Dendritic cell treated with granulocyte-macrophage colony-stimulating factor and Interleukin-4, amounts not matched to agents 40 ng/mL and 50 ng/mL, for 4 days (primary cell): ENCODE measurements at regions not wholly inside any gene's neighbourhood (a gene's known extent, or its start where the extent isn't known, plus 50 kb on each side); places are given as distances from the start of the nearest gene placed in this dataset.

Experiments used
- H3K27ac Mint-ChIP-seq: one replicate; pipeline ENCODE4 v1.8.0; 2022; ENCODE audit warnings: mild to moderate bottlenecking, mixed read lengths
- H3K27me3 Mint-ChIP-seq: one replicate; pipeline ENCODE4 v1.8.0; 2022; ENCODE audit warnings: mild to moderate bottlenecking, mixed read lengths
- H3K36me3 Mint-ChIP-seq: one replicate; pipeline ENCODE4 v1.8.0; 2022; ENCODE audit warnings: low read depth, mixed read lengths
- H3K4me1 Mint-ChIP-seq: one replicate; pipeline ENCODE4 v1.8.0; 2022; ENCODE audit warnings: low read depth, mixed read lengths
- H3K4me3 Mint-ChIP-seq: one replicate; pipeline ENCODE4 v1.8.0; 2022; ENCODE audit warnings: mild to moderate bottlenecking, moderate library complexity, mixed read lengths
- H3K9me3 Mint-ChIP-seq: one replicate; pipeline ENCODE4 v1.8.0; 2022; ENCODE audit warnings: mixed read lengths
- intact Hi-C: fragments of 100-400 bp; cut with micrococcal nuclease; formaldehyde crosslinking; loops from one replicate; pipeline ENCODE4 v1.15.0; 2022

DNA sequence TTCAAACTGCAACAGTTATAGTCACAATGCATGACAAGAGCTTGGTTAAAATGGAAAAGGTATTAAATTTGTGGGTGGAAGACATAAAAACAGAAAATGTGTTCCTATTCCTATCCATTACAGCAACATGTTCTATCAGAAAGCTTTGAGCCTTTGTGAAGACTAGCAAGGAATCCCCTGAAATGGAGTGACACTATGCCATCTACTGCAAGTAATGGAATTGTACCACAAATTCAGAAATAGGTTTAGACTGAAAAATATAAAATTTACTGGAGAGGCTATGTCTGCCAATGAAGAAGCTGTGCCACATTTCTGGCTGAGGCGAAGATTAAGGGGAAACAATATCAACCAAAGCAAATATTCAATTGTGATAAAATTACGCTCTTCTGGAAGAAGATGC lies 247.9 kb downstream of the ADAM29 start:
- Mint-ChIP-seq H3K36me3 (no peaks in the 10 kb centered on the region), H3K27ac (no peak overlapping the region), H3K27me3 (no peaks in the 10 kb centered on the region), H3K4me1 (no peaks in the 10 kb centered on the region), H3K9me3 (peaks cover 9% of the 10 kb centered on the region), H3K4me3 (no peak overlapping the region)
- intact Hi-C loops, result no loop called here

DNA sequence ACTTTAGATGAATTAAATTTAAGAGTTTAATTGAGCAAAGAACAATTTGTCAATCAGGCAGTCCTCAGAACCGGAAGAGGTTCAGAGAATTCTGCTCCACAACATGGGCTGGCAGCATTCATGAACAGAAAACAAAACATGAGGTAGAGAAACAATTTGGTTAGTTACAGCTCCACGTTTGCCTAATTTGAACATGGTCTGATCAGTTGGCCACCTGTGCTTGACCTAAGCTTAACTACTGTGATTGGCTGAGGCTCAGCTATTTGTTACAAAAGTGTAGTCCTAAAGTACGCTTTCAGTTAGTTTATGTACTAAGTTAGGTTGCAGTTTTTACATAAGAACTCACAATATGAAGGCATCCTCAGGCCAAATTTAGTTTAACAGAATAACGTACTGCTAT lies 258.6 kb downstream of the ADAM29 start:
- Mint-ChIP-seq H3K4me3 (no peak overlapping the region), H3K27ac (no peak overlapping the region), H3K9me3 (peaks cover 18% of the 10 kb centered on the region), H3K27me3 (no peaks in the 10 kb centered on the region), H3K4me1 (no peaks in the 10 kb centered on the region), H3K36me3 (no peaks in the 10 kb centered on the region)
- intact Hi-C loops, result no loop called here

DNA sequence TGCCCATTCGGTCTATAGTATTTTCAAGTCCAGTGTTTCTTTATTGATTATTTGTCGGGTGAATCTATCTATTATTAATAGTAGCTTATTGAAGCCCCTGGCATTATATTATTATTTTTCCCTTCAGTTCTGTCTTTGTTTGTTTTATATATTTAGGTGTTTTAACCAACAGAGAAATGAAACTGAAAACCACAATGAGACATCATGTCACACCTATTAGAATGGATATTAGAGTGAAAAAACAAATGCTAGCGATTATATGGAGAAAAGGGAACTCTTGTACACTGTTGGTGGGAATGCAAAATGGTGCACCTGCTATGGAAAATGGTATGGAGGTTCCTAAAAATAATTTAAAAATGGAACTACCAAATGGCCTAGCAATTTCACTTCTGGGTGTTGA lies 272.5 kb downstream of the ADAM29 start:
- H3K27me3 Mint-ChIP-seq, result no peaks in the 10 kb centered on the region
- H3K4me3 Mint-ChIP-seq, result no peak overlapping the region
- H3K9me3 Mint-ChIP-seq, result peaks cover 6% of the 10 kb centered on the region
- no peaks in the 10 kb centered on the region for H3K4me1 Mint-ChIP-seq
- H3K36me3 Mint-ChIP-seq, result no peaks in the 10 kb centered on the region
- intact Hi-C loops, result no loop called here
- no peak overlapping the region for H3K27ac Mint-ChIP-seq

DNA sequence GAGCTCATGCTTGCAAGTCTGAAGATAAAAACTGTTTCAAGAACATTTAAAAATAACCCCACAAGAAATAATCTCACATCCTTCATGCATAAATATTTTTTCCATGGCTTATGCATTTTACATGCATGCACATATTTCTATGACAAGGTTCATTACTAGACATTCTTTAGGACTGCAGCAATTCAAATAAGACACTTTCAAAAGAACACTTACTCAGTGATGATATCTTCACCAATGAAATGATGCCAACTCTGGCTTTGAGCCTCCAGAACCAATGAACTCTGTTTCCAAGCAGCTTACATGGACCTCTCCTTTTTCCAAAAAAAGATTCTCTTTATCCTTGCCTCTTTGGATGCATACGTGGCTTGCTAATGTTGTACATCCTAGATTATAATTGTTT lies 279.9 kb downstream of the ADAM29 start:
- no peaks in the 10 kb centered on the region for H3K36me3 Mint-ChIP-seq
- no peak overlapping the region for H3K4me3 Mint-ChIP-seq
- intact Hi-C loops, result no loop called here
- no peaks in the 10 kb centered on the region for H3K4me1 Mint-ChIP-seq
- H3K27ac Mint-ChIP-seq, result no peak overlapping the region
- H3K9me3 Mint-ChIP-seq, result peaks cover 6% of the 10 kb centered on the region
- no peaks in the 10 kb centered on the region for H3K27me3 Mint-ChIP-seq

DNA sequence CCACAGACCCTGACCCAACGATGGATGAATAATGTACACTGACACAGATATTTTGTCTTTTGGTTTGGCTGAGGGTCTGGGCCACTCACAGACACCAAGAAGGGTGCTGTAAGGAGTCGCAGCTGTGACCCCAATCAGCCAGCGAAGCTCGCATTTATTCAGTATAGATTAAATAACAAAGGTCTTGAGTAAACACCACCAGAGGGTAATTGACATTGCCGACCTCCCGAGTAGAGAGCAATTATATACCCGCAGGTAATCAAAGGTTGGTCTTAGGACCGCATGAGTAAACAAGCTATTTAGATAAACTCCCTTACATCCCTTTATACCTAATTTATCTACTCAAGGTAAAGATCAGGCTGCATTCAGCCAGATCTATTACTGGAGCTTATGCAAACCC lies 297.1 kb downstream of the ADAM29 start:
- intact Hi-C loops, result no loop called here
- Mint-ChIP-seq H3K4me1 (no peaks in the 10 kb centered on the region), H3K27me3 (no peaks in the 10 kb centered on the region), H3K9me3 (peaks cover 37% of the 10 kb centered on the region), H3K36me3 (no peaks in the 10 kb centered on the region), H3K27ac (no peak overlapping the region), H3K4me3 (no peak overlapping the region)

DNA sequence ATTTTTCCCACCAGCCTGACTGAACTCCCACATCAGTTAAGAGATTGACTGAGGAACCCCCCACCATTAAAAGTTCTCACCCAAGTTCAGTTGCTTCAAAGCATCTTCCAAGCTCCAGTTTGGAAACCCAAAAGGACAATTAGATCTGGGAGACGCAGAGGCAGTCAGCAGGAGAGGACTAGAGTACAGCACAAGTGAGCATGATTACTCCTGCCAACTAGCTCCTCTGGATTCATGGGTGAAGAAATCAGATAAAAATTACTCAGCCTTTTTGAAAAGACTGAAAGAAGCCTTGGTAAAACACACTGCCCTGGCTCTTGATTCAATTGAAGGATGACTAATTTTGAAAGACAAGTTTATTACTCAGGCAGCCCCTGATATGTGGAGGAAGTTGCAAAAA lies 297.5 kb downstream of the ADAM29 start:
- no peak overlapping the region for H3K27ac Mint-ChIP-seq
- peaks cover 37% of the 10 kb centered on the region for H3K9me3 Mint-ChIP-seq
- intact Hi-C loops, result no loop called here
- H3K27me3 Mint-ChIP-seq, result no peaks in the 10 kb centered on the region
- H3K4me1 Mint-ChIP-seq, result no peaks in the 10 kb centered on the region
- no peaks in the 10 kb centered on the region for H3K36me3 Mint-ChIP-seq
- no peak overlapping the region for H3K4me3 Mint-ChIP-seq

DNA sequence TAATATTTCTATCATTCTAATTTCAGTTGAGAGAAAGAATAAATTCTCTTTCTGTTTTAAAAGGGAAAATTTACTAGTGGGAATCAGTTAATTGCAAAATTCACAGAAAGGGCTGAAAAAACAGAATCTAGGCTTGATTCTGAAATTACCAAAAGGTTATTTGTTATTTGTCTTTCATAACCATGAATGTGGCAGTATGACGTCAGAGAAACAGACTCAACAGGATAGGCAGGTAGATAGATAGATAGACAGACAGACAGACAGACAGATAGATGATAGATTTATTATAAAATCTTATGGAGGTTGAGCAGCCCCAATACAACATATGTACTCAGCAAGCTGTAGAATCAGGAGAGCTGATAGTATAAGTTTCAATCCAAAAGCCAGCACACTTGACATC lies 311.0 kb downstream of the ADAM29 start:
- H3K9me3 Mint-ChIP-seq, result no peaks in the 10 kb centered on the region
- H3K27me3 Mint-ChIP-seq, result no peaks in the 10 kb centered on the region
- H3K4me3 Mint-ChIP-seq, result no peak overlapping the region
- intact Hi-C loops, result no loop called here
- H3K4me1 Mint-ChIP-seq, result no peaks in the 10 kb centered on the region
- H3K36me3 Mint-ChIP-seq, result no peaks in the 10 kb centered on the region
- H3K27ac Mint-ChIP-seq, result no peak overlapping the region

DNA sequence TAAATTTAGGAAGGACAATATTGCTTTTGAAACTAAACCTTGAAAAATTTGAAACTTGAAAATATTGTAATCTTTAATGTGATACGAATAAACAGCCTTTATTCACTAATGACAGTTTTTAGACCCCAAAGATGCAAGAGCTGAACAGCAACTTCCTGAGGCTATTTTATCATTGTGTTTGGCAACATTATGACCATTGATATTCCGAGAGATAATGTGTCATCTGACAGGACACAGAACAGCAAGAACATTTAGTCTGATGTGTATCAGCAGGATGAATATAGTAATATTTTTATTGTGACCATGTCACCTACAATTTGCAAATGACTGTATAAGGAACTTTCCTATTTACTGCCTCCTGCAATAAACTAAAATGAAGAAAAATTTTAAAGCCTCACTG lies 316.0 kb downstream of the ADAM29 start:
- no peaks in the 10 kb centered on the region for H3K4me1 Mint-ChIP-seq

DNA sequence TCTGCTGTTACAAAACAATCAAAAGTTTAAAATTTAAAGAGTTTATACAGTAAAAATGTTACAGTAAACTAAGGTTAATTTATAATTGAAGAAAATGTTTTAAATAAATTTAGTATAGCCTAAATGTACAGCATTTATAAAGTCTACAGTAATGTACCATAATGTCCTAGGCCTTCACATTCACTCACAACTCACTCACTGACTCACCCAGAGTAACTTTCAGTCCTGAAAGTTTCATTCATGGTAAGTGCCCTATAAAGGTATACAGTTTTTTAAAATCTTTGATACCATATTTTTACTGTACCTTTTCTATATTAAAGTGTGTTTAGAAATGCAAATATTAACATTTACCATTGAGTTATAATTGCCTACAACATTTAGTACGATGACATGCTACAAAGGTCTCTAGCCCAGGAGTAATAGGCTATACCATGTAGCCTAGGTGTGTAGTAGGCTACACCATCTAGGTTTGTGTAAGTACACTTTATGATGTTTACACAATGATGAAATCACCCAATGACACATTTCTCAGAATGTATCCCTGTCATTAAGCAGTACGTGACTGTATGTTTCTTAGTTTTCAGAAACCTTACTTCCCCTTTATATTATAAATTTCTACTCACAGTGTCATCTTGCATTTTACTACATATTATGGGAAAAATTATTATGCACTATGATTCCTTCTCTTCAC lies 320.8 kb downstream of the ADAM29 start:
- Mint-ChIP-seq H3K4me1 (no peaks in the 10 kb centered on the region), H3K9me3 (no peaks in the 10 kb centered on the region), H3K27me3 (no peaks in the 10 kb centered on the region), H3K4me3 (no peak overlapping the region), H3K27ac (no peak overlapping the region), H3K36me3 (no peaks in the 10 kb centered on the region)
- intact Hi-C loops, result no loop called here

More for the DNA sequence above, 316.0 kb downstream of the ADAM29 start:
- Mint-ChIP-seq H3K27me3 (no peaks in the 10 kb centered on the region), H3K4me3 (no peak overlapping the region), H3K9me3 (no peaks in the 10 kb centered on the region), H3K36me3 (no peaks in the 10 kb centered on the region), H3K27ac (no peak overlapping the region)
- intact Hi-C loops, result no loop called here

DNA sequence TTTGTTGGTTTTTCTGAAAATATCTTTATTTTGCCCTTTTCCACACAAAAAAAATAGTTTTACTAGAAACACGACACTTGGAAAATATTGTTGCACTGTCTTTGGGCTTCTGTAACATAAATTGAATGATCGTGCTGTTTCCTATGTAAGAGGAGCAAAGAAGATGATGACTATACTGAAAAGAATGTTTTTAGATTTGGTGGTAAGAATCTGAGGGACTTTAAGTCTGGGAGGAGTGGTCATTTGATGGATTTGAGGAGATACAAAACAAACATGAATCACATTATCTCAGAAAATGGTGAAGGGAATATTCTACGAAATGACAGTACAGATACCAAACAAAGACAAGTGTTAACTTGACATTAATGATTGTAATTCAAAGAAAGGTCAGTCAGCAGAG lies 328.8 kb downstream of the ADAM29 start:
- H3K36me3 Mint-ChIP-seq, result no peaks in the 10 kb centered on the region
- H3K27ac Mint-ChIP-seq, result no peak overlapping the region
- H3K27me3 Mint-ChIP-seq, result no peaks in the 10 kb centered on the region
- no peaks in the 10 kb centered on the region for H3K4me1 Mint-ChIP-seq
- H3K4me3 Mint-ChIP-seq, result no peak overlapping the region
- intact Hi-C loops, result no loop called here
- peaks cover 38% of the 10 kb centered on the region for H3K9me3 Mint-ChIP-seq

DNA sequence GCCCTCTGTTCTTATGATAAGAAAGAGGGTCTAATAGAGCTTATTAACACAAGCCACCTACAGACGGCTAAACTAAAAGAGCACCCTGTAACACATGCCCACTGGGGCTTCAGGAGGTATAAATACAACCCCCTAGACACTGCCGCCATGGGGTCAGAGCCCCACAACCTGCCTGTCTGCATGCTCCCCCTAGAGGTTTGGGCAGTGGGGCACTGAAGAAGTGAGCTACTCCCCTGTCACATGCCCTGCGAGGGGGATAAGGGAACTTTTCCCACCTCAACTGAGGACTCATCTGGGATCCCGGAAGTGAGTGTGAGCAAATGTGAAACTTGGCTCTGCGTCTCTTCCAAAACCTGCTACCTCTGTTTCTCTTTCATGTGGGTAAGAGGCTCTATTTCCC lies 334.5 kb downstream of the ADAM29 start:
- H3K27ac Mint-ChIP-seq, result no peak overlapping the region
- intact Hi-C loops, result no loop called here
- H3K36me3 Mint-ChIP-seq, result no peaks in the 10 kb centered on the region
- H3K4me1 Mint-ChIP-seq, result no peaks in the 10 kb centered on the region
- H3K27me3 Mint-ChIP-seq, result no peaks in the 10 kb centered on the region
- H3K4me3 Mint-ChIP-seq, result no peak overlapping the region
- H3K9me3 Mint-ChIP-seq, result peaks cover 45% of the 10 kb centered on the region

DNA sequence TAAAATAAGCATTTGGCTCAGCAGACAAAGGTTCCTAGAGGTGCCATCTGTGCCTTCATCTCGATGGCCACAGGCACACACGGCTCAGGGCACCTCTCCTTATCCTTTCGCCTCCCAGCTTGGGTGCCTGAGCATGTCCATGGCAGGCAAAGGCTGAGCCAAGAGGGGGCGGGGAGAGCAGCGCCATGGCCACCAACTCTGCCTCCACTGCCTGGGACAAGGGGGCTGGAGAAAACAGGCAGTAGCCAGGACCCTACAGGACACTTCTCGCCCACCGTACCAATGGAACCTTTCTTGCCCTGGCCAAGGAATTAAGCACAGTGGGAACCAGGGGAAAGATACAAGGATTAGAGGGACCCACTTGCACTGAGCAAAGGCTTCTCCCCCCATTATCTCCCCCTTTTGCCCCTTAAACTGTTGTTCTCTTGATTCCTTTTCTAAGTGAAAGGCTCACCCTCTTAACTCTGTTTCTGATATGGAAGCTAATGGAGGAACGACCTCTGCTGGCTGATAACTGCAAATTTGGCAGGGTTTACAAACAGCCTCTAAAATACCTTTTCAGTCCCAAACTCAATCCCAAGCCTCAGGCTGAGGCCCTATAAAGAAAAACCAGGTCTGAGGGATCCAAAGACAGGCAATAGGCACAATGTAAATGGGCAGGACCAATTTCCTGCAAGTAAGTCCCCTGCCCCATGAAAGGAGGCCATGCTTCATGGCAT lies 335.2 kb downstream of the ADAM29 start:
- Mint-ChIP-seq H3K36me3 (no peaks in the 10 kb centered on the region), H3K4me1 (no peaks in the 10 kb centered on the region), H3K4me3 (no peak overlapping the region), H3K27ac (no peak overlapping the region), H3K27me3 (no peaks in the 10 kb centered on the region), H3K9me3 (peaks cover 45% of the 10 kb centered on the region)
- intact Hi-C loops, result no loop called here

DNA sequence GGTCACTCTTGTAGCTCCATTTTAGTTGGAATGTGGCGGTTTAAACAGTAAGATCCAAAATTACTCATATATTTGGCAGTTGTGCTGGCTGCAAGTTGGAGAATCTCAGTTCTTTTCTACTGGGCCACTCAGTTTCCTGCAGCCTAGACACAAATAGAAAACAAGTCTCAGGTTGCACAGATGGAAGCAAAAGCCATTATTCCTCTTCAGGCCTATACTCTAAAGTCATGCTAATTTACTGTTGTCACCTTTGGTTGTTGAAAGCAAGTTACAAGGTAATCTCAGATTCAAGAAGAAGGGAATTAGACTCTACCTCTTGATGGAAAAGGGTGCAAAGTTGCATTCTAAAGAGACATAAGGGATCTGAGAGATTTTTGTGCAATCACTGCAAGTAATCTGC lies 345.4 kb downstream of the ADAM29 start:
- Mint-ChIP-seq H3K4me3 (no peak overlapping the region), H3K27ac (no peak overlapping the region), H3K27me3 (no peaks in the 10 kb centered on the region), H3K9me3 (no peaks in the 10 kb centered on the region), H3K4me1 (no peaks in the 10 kb centered on the region), H3K36me3 (no peaks in the 10 kb centered on the region)
- intact Hi-C loops, result no loop called here

DNA sequence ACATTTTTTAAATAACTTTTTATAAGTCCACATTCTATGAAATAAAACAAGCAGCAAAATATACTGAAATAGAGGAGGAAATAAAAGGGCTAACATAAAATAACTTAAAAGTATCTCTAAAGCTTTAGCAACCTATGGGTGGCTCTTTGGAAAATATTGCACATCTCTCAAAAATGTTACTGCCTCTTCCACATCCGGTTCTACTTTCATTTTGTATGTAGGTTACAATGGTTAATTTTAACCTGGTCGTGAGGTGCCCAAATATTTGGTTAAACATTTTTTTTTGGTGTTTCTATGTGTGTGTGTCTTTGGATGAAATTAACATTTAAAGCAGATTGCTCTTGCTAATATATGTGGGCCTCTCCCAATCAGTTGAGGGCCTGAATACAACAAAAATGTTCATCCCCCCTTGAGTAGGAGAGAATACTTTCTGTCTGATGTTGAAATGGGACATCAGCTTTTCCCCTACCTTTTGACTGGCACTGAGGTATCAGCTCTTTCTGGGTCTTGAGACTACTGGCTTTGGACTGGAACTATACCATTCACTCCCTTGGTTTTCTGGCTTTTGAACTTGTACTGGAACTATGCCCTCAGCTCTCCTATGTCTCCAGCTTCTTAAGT lies 353.0 kb downstream of the ADAM29 start:
- Mint-ChIP-seq H3K27ac (no peak overlapping the region), H3K4me1 (no peaks in the 10 kb centered on the region), H3K36me3 (no peaks in the 10 kb centered on the region), H3K4me3 (no peak overlapping the region), H3K9me3 (no peaks in the 10 kb centered on the region), H3K27me3 (no peaks in the 10 kb centered on the region)
- intact Hi-C loops, result no loop called here
